Liver (tissue), 8 donors: ENCODE measurements at regions not wholly inside any gene's neighbourhood (a gene's known extent, or its start where the extent isn't known, plus 50 kb on each side); places are given as distances from the start of the nearest gene placed in this dataset.

ENCODE experiments used
- DNase-seq: peaks from one replicate; pipeline ENCODE4 v3.0.0-alpha.2; 2017; ENCODE audit warnings: low spot score
- H3K27ac ChIP-seq, 2 donors: one replicate each; pipeline ENCODE4 v1.7.0; 2013; ENCODE audit warnings: inconsistent platforms in 2 of 2, low read length in 2 of 2, control low read depth in 1 of 2, low read depth in 1 of 2, mild to moderate bottlenecking in 1 of 2
- H3K27me3 ChIP-seq, 4 donors: one replicate each; pipeline versions ENCODE4 v1.6.1 to v1.7.0; 2013; ENCODE audit warnings: low read length in 3 of 4, inconsistent platforms in 1 of 4, mild to moderate bottlenecking in 1 of 4, moderate library complexity in 1 of 4; ENCODE audit not compliant: control insufficient read depth in 4 of 4, insufficient read depth in 4 of 4
- H3K36me3 ChIP-seq, 4 donors: one replicate each; pipeline versions ENCODE4 v1.6.1 to v1.7.0; 2013; ENCODE audit warnings: low read length in 3 of 4, mild to moderate bottlenecking in 3 of 4, low read depth in 1 of 4, moderate library complexity in 1 of 4; ENCODE audit not compliant: control insufficient read depth in 4 of 4, insufficient read depth in 3 of 4
- H3K4me1 ChIP-seq, 4 donors: one replicate each; pipeline versions ENCODE4 v1.6.1 to v1.7.0; 2013; ENCODE audit warnings: low read length in 3 of 4, mild to moderate bottlenecking in 3 of 4, moderate library complexity in 1 of 4; ENCODE audit not compliant: control insufficient read depth in 4 of 4, insufficient read depth in 4 of 4
- H3K4me3 ChIP-seq, 3 donors: one replicate each; pipeline versions ENCODE4 v1.6.1 to v1.7.0; 2013; ENCODE audit warnings: low read length in 3 of 3, control low read depth in 1 of 3, low read depth in 1 of 3, mild to moderate bottlenecking in 1 of 3
- H3K9ac ChIP-seq, 2 donors: one replicate each; pipeline ENCODE4 v1.7.0; 2013; ENCODE audit warnings: low read length in 2 of 2, mild to moderate bottlenecking in 2 of 2, moderate library complexity in 2 of 2, control low read depth in 1 of 2, low read depth in 1 of 2
- H3K9me3 ChIP-seq, 4 donors: one replicate each; pipeline versions ENCODE4 v1.6.1 to v1.7.0; 2013; ENCODE audit warnings: low read length in 3 of 4; ENCODE audit not compliant: control insufficient read depth in 4 of 4
- ATF3 ChIP-seq: IDR thresholded peaks from 2 replicates; pipeline ENCODE4 v1.6.1; 2016; ENCODE audit warnings: antibody characterized with exemption
- CTCF ChIP-seq: fragments of 150-350 bp; IDR thresholded peaks from 2 replicates; pipeline ENCODE4 v1.5.1; 2017; ENCODE audit warnings: improper control_type of control experiment, low read depth, low read length; ENCODE audit not compliant: missing input control
- EGR1 ChIP-seq, 2 donors: IDR thresholded peaks; 2 replicates each; pipeline ENCODE4 v1.6.1; 2016 to 2018; ENCODE audit warnings: antibody characterized with exemption in 2 of 2, low read depth in 2 of 2
- FOXA1 ChIP-seq: IDR thresholded peaks from 2 replicates; pipeline ENCODE4 v1.6.1; 2016; ENCODE audit warnings: antibody characterized with exemption
- FOXA2 ChIP-seq: IDR thresholded peaks from 2 replicates; pipeline ENCODE4 v1.6.1; 2016; ENCODE audit warnings: antibody characterized with exemption
- GABPA ChIP-seq, 2 donors: IDR thresholded peaks in 1 of 2; conservative IDR thresholded peaks in 1 of 2; 2 replicates each; pipeline ENCODE4 v1.6.1; 2016; ENCODE audit warnings: antibody characterized with exemption in 2 of 2, mild to moderate bottlenecking in 1 of 2, moderate library complexity in 1 of 2
- HNF4A ChIP-seq, 2 donors: conservative IDR thresholded peaks; 2 replicates each; pipeline ENCODE4 v1.6.1; 2016; ENCODE audit warnings: antibody characterized with exemption in 2 of 2, mild to moderate bottlenecking in 2 of 2
- JUND ChIP-seq, 2 donors: IDR thresholded peaks; 2 replicates each; pipeline ENCODE4 v1.6.1; 2016; ENCODE audit warnings: antibody characterized with exemption in 2 of 2
- MAX ChIP-seq: IDR thresholded peaks from 2 replicates; pipeline ENCODE4 v1.6.1; 2016; ENCODE audit warnings: antibody characterized with exemption
- NR2F2 ChIP-seq: IDR thresholded peaks from 2 replicates; pipeline ENCODE4 v1.6.1; 2016; ENCODE audit warnings: antibody characterized with exemption
- RAD21 ChIP-seq, 2 donors: IDR thresholded peaks; 2 replicates each; pipeline ENCODE4 v1.6.1; 2016; ENCODE audit warnings: antibody characterized with exemption in 2 of 2, mild to moderate bottlenecking in 2 of 2
- REST ChIP-seq: IDR thresholded peaks from 2 replicates; pipeline ENCODE4 v1.6.1; 2016; ENCODE audit warnings: antibody characterized with exemption, mild to moderate bottlenecking
- RXRA ChIP-seq, 2 donors: IDR thresholded peaks; 2 replicates each; pipeline ENCODE4 v1.6.1; 2017 to 2018; ENCODE audit warnings: antibody characterized with exemption in 2 of 2, mild to moderate bottlenecking in 1 of 2
- SP1 ChIP-seq: IDR thresholded peaks from 2 replicates; pipeline ENCODE4 v1.6.1; 2018; ENCODE audit warnings: antibody characterized with exemption, mild to moderate bottlenecking
- TAF1 ChIP-seq: conservative IDR thresholded peaks from 2 replicates; pipeline ENCODE4 v1.6.1; 2016; ENCODE audit warnings: antibody characterized with exemption, mild to moderate bottlenecking
- YY1 ChIP-seq: IDR thresholded peaks from 2 replicates; pipeline ENCODE4 v1.6.1; 2016; ENCODE audit warnings: antibody characterized with exemption, mild to moderate bottlenecking
- ZBTB33 ChIP-seq: IDR thresholded peaks from 2 replicates; pipeline ENCODE4 v1.6.1; 2016; ENCODE audit warnings: antibody characterized with exemption
- WGBS: extraction: QIAGEN DNeasy Blood & Tissue Kit; methylation state at CpG from one replicate; pipeline ENCODE4 v1.1.7; 2013; 5-methylcytosine and 5-hydroxymethylcytosine counted together
- donor health status: healthy.
- donor health status: healthy.
- donor health status: healthy.
- donor health status: healthy.
- donor health status: healthy.

GRCh38 chr4:182015893-182016292 is 227.3 kb upstream of the TENM3 start (continued):
- TF ChIP-seq GABPA (IDR thresholded peaks at IDR 0.05 in 1 of 2, conservative IDR thresholded peaks at IDR 0.05 in 1 of 2) (no peak), RAD21 (IDR thresholded peaks at IDR 0.05) (no peak), FOXA1 (no peak)

- Histone ChIP-seq H3K36me3 (no peaks in the 10 kb centered on the region), H3K4me3 (no peak overlapping the region), H3K9ac (no peak overlapping the region), H3K27ac (no peak overlapping the region), H3K27me3 (no peaks in the 10 kb centered on the region), H3K4me1 (no peaks in the 10 kb centered on the region), H3K9me3 (no peaks in the 10 kb centered on the region)
- no peak for DNase-seq
- TF ChIP-seq SP1 (no peak), EGR1 (IDR thresholded peaks at IDR 0.05; ENCODE audit: low read depth in 2 of 2) (no peak), MAX (no peak), GABPA (IDR thresholded peaks at IDR 0.05 in 1 of 2, conservative IDR thresholded peaks at IDR 0.05 in 1 of 2) (no peak), NR2F2 (no peak), RAD21 (IDR thresholded peaks at IDR 0.05) (no peak), REST (no peak), ZBTB33 (no peak), CTCF (no peak), HNF4A (conservative IDR thresholded peaks at IDR 0.05) (no peak), YY1 (no peak), FOXA2 (no peak), TAF1 (no peak), JUND (IDR thresholded peaks at IDR 0.05) (no peak), RXRA (IDR thresholded peaks at IDR 0.05) (no peak), ATF3 (no peak)
- WGBS: 81% methylated on average over 5 of the region's 5 CpGs
Measured at GRCh38 chr4:182017038-182017437, 226.2 kb upstream of the TENM3 start.
